Fibroblast of gingiva (primary cell): ENCODE measurements at regions not wholly inside any gene's neighbourhood (a gene's known extent, or its start where the extent isn't known, plus 50 kb on each side); places are given as distances from the start of the nearest gene placed in this dataset.

Source experiments
- DNase-seq: peaks from one replicate; pipeline ENCODE4 v3.0.0-alpha.2; 2011; ENCODE audit warnings: low read depth

GRCh38 chr13:27014406-27015359 is 156.9 kb downstream of the USP12 start:
- DNase-seq: no peak

- DNase-seq: peak; percentile 75
These were observed 159.0 kb downstream of the USP12 start for GRCh38 chr13:27012482-27013197.

GRCh38 chr13:27011661-27012060 is 159.9 kb downstream of the USP12 start:
- DNase-seq: no peak

- DNase-seq: no peak
These were observed 162.9 kb downstream of the USP12 start for GRCh38 chr13:27008733-27009132.

GRCh38 chr13:27007166-27007565 is 164.4 kb downstream of the USP12 start:
- no peak for DNase-seq

GRCh38 chr13:27006519-27007161 is 165.0 kb downstream of the USP12 start:
- DNase-seq: peak; percentile 30

GRCh38 chr13:27005976-27006518 is 165.6 kb downstream of the USP12 start:
- DNase-seq: no peak

GRCh38 chr13:27005556-27005955 is 166.1 kb downstream of the USP12 start:
- DNase-seq: no peak

GRCh38 chr13:27004866-27005265 is 166.7 kb downstream of the USP12 start:
- no peak for DNase-seq

GRCh38 chr13:27004326-27004725 is 167.3 kb downstream of the USP12 start:
- DNase-seq: no peak

GRCh38 chr13:27001705-27002104 is 169.9 kb downstream of the USP12 start:
- no peak for DNase-seq

- no peak for DNase-seq
These were observed 170.9 kb downstream of the USP12 start for GRCh38 chr13:27000686-27001085.

- no peak for DNase-seq
These were observed 172.1 kb downstream of the USP12 start for GRCh38 chr13:26999499-26999898.

- DNase-seq: no peak
These were observed 173.3 kb downstream of the USP12 start for GRCh38 chr13:26998292-26998691.

- no peak for DNase-seq
These were observed 174.5 kb downstream of the USP12 start for GRCh38 chr13:26996965-26997752.

GRCh38 chr13:26995159-26995558 is 176.5 kb downstream of the USP12 start:
- no peak for DNase-seq

- DNase-seq: no peak
These were observed 177.8 kb downstream of the USP12 start for GRCh38 chr13:26993780-26994179.

- no peak for DNase-seq
These were observed 178.5 kb downstream of the USP12 start for GRCh38 chr13:26992951-26993719.

GRCh38 chr13:26991508-26992181 is 180.0 kb downstream of the USP12 start:
- no peak for DNase-seq
